B cell (primary cell): ENCODE measurements at regions not wholly inside any gene's neighbourhood (a gene's known extent, or its start where the extent isn't known, plus 50 kb on each side); places are given as distances from the start of the nearest gene placed in this dataset.

Source experiments
- EZH2 ChIP-seq: IDR thresholded peaks from 2 replicates; pipeline ENCODE4 v1.6.1; 2012; ENCODE audit warnings: borderline replicate concordance, low read depth, mild to moderate bottlenecking, moderate library complexity, low read length; ENCODE audit not compliant: insufficient read depth, poor library complexity, severe bottlenecking
- TF ChIP-seq, protein P1 (sequence below): fragments of 200-600 bp; IDR thresholded peaks from one replicate; pipeline ENCODE4 v1.8.0; 2022; ENCODE audit warnings: antibody characterized with exemption, mild to moderate bottlenecking

DNA sequence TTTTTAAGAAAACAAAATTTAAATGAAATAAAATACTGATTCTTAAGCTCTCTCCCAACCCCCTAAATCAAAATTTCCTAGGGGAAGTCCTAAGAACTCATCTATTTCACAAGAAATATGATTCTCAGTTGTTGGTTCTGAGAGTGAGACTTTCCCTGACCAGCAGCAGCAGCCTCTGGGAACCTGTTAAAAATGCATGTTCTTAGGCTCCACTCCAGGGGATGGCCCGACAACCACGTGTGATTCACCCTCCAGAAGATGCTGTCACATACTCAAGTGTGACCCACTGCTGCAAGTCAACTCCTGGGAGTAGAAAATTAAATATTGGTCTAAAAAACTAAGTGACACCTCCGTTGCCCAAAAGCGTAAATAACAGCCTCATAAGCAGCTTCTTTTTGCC, 343.2 kb upstream of the NR2F2 start:
- TF ChIP-seq, protein P1, sequence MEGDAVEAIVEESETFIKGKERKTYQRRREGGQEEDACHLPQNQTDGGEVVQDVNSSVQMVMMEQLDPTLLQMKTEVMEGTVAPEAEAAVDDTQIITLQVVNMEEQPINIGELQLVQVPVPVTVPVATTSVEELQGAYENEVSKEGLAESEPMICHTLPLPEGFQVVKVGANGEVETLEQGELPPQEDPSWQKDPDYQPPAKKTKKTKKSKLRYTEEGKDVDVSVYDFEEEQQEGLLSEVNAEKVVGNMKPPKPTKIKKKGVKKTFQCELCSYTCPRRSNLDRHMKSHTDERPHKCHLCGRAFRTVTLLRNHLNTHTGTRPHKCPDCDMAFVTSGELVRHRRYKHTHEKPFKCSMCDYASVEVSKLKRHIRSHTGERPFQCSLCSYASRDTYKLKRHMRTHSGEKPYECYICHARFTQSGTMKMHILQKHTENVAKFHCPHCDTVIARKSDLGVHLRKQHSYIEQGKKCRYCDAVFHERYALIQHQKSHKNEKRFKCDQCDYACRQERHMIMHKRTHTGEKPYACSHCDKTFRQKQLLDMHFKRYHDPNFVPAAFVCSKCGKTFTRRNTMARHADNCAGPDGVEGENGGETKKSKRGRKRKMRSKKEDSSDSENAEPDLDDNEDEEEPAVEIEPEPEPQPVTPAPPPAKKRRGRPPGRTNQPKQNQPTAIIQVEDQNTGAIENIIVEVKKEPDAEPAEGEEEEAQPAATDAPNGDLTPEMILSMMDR, result no peak
- no peak for TF ChIP-seq EZH2
